SJSA1 (cell line): ENCODE measurements at regions not wholly inside any gene's neighbourhood (a gene's known extent, or its start where the extent isn't known, plus 50 kb on each side); places are given as distances from the start of the nearest gene placed in this dataset.

ENCODE experiments used
- DNase-seq, 2 experiments: peaks; one replicate each; pipeline ENCODE4 v3.0.0-alpha.2; 2015 to 2020; ENCODE audit warnings: low spot score in 2 of 2, low read depth in 1 of 2
- H3K27ac ChIP-seq: fragments of 250-450 bp; sonication (Bioruptor Pico); 2 replicates; pipeline ENCODE4 v1.5.1; 2020; ENCODE audit warnings: mild to moderate bottlenecking, moderate library complexity
- H3K27me3 ChIP-seq: fragments of 250-450 bp; sonication (Bioruptor Pico); replicated peaks from 2 replicates; pipeline ENCODE4 v1.5.1; 2020; ENCODE audit warnings: mild to moderate bottlenecking, moderate library complexity
- H3K36me3 ChIP-seq: fragments of 250-450 bp; sonication (Bioruptor Pico); 2 replicates; pipeline ENCODE4 v1.5.1; 2020; ENCODE audit warnings: mild to moderate bottlenecking
- H3K4me1 ChIP-seq: fragments of 250-450 bp; sonication (Bioruptor Pico); replicated peaks from 2 replicates; pipeline ENCODE4 v1.6.1; 2021; ENCODE audit warnings: mild to moderate bottlenecking
- H3K4me3 ChIP-seq: fragments of 250-450 bp; sonication (Bioruptor Pico); 2 replicates; pipeline ENCODE4 v1.5.1; 2020; ENCODE audit warnings: mild to moderate bottlenecking
- H3K9me3 ChIP-seq: fragments of 250-450 bp; sonication (Bioruptor Pico); replicated peaks from 2 replicates; pipeline ENCODE4 v1.5.1; 2020; ENCODE audit warnings: mild to moderate bottlenecking

DNA sequence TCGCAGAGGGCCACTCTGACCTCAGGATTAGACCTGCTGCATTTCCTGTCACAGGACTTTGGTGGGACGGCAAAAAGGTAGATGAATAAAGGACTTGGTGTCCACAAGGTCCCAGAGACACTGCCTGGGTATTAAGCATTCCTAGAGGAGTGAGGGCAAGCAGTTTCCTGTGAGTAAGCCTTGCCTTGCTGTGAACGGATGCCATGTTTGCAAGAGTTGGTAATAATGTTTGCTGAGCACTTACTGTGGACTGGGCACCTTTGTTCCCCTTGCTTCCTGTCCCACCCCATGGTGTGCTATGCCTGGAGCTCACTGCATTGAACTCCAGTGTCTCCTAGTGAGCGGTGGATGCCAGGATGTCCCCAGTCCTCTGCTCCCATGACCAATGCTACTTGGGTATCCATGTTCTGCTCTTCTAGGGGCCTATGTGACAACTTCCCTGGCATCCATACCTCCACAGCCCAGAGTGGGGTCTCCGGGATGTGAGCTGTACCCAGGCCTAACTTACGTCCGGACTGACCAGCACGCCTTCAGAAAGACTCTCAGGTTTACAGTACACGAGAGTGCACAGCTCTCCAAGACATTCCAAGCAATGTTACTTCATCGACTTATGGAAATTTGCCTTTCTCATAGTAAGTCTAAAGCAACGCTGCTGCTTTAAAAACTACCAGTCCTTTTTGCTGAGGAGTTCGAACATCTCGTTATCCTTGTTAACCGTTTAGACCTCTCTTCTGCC, 95.5 kb upstream of the MSX1 start:
- Histone ChIP-seq H3K4me1 (no peaks in the 10 kb centered on the region), H3K36me3 (no peaks in the 10 kb centered on the region), H3K4me3 (no peak overlapping the region), H3K9me3 (no peaks in the 10 kb centered on the region), H3K27me3 (no peaks in the 10 kb centered on the region), H3K27ac (no peak overlapping the region)
- DNase-seq: no peak

GRCh38 chr4:4762909-4763821, 96.3 kb upstream of the MSX1 start:
- DNase-seq: no peak
- no peaks in the 10 kb centered on the region for H3K36me3 ChIP-seq
- no peaks in the 10 kb centered on the region for H3K27me3 ChIP-seq
- H3K4me1 ChIP-seq: no peaks in the 10 kb centered on the region
- no peak overlapping the region for H3K27ac ChIP-seq
- no peaks in the 10 kb centered on the region for H3K9me3 ChIP-seq
- H3K4me3 ChIP-seq: no peak overlapping the region

GRCh38 chr4:4762300-4762699, 97.2 kb upstream of the MSX1 start:
- Histone ChIP-seq H3K9me3 (no peaks in the 10 kb centered on the region), H3K27ac (no peak overlapping the region), H3K4me1 (no peaks in the 10 kb centered on the region), H3K27me3 (no peaks in the 10 kb centered on the region), H3K36me3 (no peaks in the 10 kb centered on the region), H3K4me3 (no peak overlapping the region)
- DNase-seq: no peak

DNA sequence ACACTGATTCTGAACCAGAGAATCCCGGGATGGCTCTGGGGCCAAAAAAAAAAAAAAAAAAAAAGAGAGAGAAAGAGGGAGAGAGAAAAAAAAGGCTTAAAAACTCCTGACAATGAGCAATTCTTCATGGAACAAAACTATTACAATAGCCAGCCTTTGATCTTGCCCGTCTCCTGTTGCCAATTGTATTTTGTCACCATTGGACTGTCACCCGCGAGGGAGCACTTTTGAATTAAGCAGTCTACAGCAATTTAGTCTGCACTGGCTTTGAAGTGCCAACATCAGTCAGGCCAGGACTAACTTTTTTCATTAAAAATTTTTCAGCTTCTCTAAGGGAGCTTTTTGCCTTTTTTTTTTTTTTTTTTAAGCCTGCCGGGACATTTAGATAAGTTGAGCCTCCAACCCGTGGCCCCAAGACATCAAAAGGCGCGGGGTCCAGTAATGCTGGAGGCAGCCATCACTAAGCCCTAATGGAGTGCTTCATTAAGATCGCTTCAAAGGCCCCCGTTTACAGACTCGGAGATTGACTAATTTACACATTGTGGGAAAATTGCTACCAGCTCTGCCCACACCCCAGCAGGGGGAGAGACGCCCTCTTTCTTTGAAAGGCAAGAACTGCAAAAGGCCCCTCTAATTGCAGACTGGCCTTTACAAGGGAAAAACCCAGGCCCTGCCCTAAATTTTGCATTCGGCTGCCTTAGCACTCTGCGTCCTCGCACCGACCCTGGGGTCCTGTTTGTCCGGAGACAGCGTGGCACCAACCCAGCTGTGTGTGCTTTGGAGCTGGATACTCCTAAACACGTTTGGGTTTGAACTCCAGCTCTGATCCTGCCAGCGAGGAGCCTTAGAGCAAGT, 98.1 kb upstream of the MSX1 start:
- no peaks in the 10 kb centered on the region for H3K9me3 ChIP-seq
- H3K4me3 ChIP-seq: no peak overlapping the region
- no peaks in the 10 kb centered on the region for H3K36me3 ChIP-seq
- no peak overlapping the region for H3K27ac ChIP-seq
- no peak for DNase-seq
- H3K4me1 ChIP-seq: no peaks in the 10 kb centered on the region
- H3K27me3 ChIP-seq: no peaks in the 10 kb centered on the region

- H3K9me3 ChIP-seq: no peaks in the 10 kb centered on the region
- no peaks in the 10 kb centered on the region for H3K4me1 ChIP-seq
- H3K27ac ChIP-seq: no peak overlapping the region
- H3K4me3 ChIP-seq: no peak overlapping the region
- no peaks in the 10 kb centered on the region for H3K27me3 ChIP-seq
- DNase-seq: no peak
- H3K36me3 ChIP-seq: no peaks in the 10 kb centered on the region
Observed at GRCh38 chr4:4759883-4760282, 99.6 kb upstream of the MSX1 start.

GRCh38 chr4:4759232-4759631, 100.2 kb upstream of the MSX1 start:
- no peaks in the 10 kb centered on the region for H3K36me3 ChIP-seq
- H3K9me3 ChIP-seq: no peaks in the 10 kb centered on the region
- H3K4me3 ChIP-seq: no peak overlapping the region
- DNase-seq: no peak
- no peaks in the 10 kb centered on the region for H3K27me3 ChIP-seq
- H3K4me1 ChIP-seq: no peaks in the 10 kb centered on the region
- H3K27ac ChIP-seq: no peak overlapping the region

GRCh38 chr4:4758681-4759080, 100.8 kb upstream of the MSX1 start:
- Histone ChIP-seq H3K27ac (no peak overlapping the region), H3K4me3 (no peak overlapping the region), H3K9me3 (no peaks in the 10 kb centered on the region), H3K27me3 (no peaks in the 10 kb centered on the region), H3K4me1 (no peaks in the 10 kb centered on the region), H3K36me3 (no peaks in the 10 kb centered on the region)
- DNase-seq: no peak

DNA sequence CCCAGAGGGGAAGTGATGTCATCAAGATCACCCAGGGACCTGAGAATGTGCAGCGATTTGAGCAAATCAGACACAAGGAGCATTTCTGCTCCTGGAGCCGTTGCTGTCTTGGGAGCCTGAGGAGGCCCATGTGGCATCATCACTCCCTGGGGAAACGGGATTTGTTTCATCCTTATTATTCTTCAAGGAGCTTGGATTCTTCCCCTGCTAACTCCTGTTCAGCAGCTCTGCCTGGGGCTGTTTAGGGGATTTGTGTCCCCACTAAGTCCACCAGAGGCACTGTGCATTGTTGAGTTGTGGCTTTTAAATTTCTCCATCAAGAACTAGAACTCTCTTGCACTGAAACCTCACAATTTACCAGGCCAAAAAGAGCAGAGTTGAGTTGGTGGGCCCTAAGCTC, 104.2 kb upstream of the MSX1 start:
- Histone ChIP-seq H3K36me3 (no peaks in the 10 kb centered on the region), H3K4me1 (no peaks in the 10 kb centered on the region), H3K27me3 (no peaks in the 10 kb centered on the region), H3K27ac (no peak overlapping the region), H3K4me3 (no peak overlapping the region), H3K9me3 (no peaks in the 10 kb centered on the region)
- DNase-seq: no peak

DNA sequence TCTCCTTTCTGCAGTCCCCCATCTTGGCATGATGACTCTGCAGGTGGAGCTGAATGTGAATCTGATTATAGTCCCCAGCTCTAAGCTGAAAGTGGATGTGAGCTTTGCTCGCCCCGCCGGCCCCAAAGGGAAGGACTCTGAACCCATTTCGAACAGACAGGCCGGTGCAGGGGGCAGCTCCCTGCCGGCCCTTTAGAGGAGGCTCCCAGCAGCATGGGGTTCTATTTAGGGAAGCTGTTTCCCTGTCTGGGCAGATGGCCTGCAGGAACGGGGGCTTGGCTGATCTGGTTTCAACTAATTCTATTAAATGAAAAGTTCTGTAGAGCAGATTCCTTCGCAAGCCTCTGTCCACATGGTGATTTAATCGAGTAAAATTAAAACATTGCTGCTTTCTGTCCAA, 104.8 kb upstream of the MSX1 start:
- Histone ChIP-seq H3K27ac (no peak overlapping the region), H3K4me3 (no peak overlapping the region), H3K4me1 (no peaks in the 10 kb centered on the region), H3K9me3 (no peaks in the 10 kb centered on the region), H3K36me3 (no peaks in the 10 kb centered on the region), H3K27me3 (no peaks in the 10 kb centered on the region)
- DNase-seq: no peak

GRCh38 chr4:4753643-4754042, 105.8 kb upstream of the MSX1 start:
- Histone ChIP-seq H3K27me3 (no peaks in the 10 kb centered on the region), H3K36me3 (no peaks in the 10 kb centered on the region), H3K27ac (no peak overlapping the region), H3K4me1 (no peaks in the 10 kb centered on the region), H3K9me3 (no peaks in the 10 kb centered on the region), H3K4me3 (no peak overlapping the region)
- DNase-seq: no peak

DNA sequence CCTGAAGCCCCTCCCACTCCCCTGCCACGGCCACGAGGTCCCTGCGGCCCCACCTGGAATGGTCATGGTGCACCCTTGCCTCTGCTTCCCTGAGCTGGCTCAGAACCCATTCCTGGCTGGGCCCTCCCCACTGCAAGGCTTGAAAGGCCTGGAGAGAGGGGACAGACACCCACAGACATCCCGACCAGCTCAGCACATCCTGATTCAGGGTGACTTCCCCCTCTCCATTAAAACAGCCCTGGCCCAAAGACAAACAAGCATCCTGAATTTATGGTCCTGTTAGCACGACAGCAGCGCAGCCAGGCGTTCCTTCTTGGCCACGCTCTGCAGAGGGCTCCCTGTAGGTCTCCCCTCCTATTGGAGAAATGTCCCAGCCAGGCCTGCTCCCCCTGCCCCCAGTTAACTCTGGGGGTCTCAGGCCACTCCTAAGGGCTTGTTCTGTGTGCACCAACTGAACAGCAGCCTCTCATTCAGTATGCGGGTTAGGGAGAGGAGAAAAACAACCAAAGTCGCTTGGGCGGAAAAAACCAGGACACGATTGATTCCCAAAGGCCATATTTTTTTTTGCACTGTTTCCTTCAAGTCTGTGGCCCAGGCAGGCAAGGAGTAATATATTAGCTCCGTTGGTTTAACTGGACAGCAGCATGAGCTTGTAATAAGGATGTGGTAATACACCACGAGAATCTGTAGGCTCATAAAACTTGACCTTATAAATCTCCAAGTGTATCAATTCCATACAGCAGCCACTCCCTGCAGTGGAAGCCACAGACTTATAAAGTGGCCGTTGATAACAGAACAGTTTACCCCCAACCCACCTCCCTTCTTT, 106.7 kb upstream of the MSX1 start:
- no peak overlapping the region for H3K4me3 ChIP-seq
- no peak for DNase-seq

DNA sequence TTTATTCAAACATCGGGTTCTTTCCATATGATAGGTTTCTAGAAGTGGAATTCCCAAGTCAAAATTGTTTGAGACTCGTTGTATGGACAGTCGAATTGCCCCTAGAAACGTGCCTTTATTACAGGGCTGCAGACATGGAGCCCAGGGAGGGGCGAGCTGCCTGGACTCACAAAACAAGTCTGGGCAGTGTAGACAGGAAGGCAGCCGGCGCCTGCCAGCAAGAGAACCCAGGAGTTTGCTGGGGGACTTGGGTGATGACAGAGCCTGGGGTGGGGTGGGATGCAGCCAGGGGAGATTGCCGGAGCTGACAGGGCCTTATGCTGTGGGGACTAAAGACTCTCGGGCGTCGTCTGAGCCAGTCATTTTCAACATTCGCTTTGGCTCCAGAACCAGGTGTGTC, 107.4 kb upstream of the MSX1 start:
- no peak for DNase-seq
- Histone ChIP-seq H3K27ac (no peak overlapping the region), H3K4me3 (no peak overlapping the region), H3K36me3 (no peaks in the 10 kb centered on the region), H3K9me3 (no peaks in the 10 kb centered on the region), H3K27me3 (no peaks in the 10 kb centered on the region), H3K4me1 (no peaks in the 10 kb centered on the region)

More for the DNA sequence above, 106.7 kb upstream of the MSX1 start:
- no peaks in the 10 kb centered on the region for H3K9me3 ChIP-seq
- no peaks in the 10 kb centered on the region for H3K4me1 ChIP-seq
- H3K36me3 ChIP-seq: no peaks in the 10 kb centered on the region
- no peak overlapping the region for H3K27ac ChIP-seq
- no peaks in the 10 kb centered on the region for H3K27me3 ChIP-seq

DNA sequence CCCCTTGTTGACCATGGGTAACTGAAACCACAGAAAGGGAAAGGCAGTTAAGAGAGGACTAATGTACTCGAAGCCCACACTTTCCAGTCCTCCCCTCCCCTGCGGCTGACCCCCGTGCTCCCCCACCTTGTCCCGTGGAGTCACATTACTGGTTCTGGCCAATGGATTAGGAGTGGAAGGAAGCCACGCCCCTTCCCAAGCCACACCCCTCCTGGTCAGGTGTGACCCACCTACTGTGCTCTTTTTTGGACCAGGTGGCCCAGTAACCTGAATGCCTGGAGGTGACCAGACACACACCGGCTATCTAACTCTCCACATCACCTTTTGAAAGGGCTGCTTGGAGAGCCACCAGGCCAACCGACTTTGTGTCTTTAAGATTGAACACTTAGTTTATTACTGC, 109.3 kb upstream of the MSX1 start:
- H3K4me1 ChIP-seq: no peaks in the 10 kb centered on the region
- no peak overlapping the region for H3K4me3 ChIP-seq
- no peaks in the 10 kb centered on the region for H3K9me3 ChIP-seq
- H3K36me3 ChIP-seq: no peaks in the 10 kb centered on the region
- H3K27ac ChIP-seq: no peak overlapping the region
- DNase-seq: no peak
- H3K27me3 ChIP-seq: no peaks in the 10 kb centered on the region
